ENCODE measurements at regions not wholly inside any gene's neighbourhood (a gene's known extent, or its start where the extent isn't known, plus 50 kb on each side); places are given as distances from the start of the nearest gene placed in this dataset.

DNA sequence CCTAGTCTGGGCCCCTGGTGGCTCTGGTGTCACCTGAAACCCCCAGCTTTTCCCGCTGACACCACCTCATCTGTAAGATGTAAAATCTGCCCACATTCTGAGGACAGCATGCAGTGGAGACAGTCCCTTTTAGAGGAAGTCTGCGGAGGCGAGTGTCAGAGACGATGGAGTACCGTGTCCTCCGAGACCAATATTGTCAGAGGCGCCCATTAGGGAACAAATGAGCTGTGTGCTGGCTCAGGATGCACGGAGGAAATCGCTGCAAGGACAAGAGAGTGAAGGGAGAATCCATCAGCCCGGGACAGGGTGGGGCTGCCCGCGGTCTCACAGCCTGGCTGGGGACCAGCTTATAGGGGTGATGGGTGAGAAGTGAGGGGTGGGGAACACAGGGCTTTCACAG lies 214.8 kb downstream of the MATN1 start:
- TF ChIP-seq CTCF (CRISPR knock-in tag; IDR thresholded peaks at IDR 0.05) (no peak), JUND (CRISPR knock-in tag; IDR thresholded peaks at IDR 0.05) (no peak), SCMH1 (CRISPR knock-in tag; IDR thresholded peaks at IDR 0.05; ENCODE audit: borderline replicate concordance) (no peak), JUNB (CRISPR knock-in tag; IDR thresholded peaks at IDR 0.05; ENCODE audit: borderline replicate concordance) (no peak), MAZ (IDR thresholded peaks at IDR 0.05; ENCODE audit: borderline replicate concordance, low read depth, low read length) (no peak), MAZ (CRISPR knock-in tag; IDR thresholded peaks at IDR 0.05; ENCODE audit: low read depth) (no peak), EP300 (IDR thresholded peaks at IDR 0.05; ENCODE audit: low read depth in 2 of 2, low read length in 2 of 2) (no peak), EP300 (CRISPR knock-in tag; IDR thresholded peaks at IDR 0.05; ENCODE audit: borderline replicate concordance) (no peak)
- TF ChIP-seq, protein P1, sequence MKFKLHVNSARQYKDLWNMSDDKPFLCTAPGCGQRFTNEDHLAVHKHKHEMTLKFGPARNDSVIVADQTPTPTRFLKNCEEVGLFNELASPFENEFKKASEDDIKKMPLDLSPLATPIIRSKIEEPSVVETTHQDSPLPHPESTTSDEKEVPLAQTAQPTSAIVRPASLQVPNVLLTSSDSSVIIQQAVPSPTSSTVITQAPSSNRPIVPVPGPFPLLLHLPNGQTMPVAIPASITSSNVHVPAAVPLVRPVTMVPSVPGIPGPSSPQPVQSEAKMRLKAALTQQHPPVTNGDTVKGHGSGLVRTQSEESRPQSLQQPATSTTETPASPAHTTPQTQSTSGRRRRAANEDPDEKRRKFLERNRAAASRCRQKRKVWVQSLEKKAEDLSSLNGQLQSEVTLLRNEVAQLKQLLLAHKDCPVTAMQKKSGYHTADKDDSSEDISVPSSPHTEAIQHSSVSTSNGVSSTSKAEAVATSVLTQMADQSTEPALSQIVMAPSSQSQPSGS (CRISPR knock-in tag; IDR thresholded peaks at IDR 0.05): no peak
